GM18861 (cell line): ENCODE measurements at regions not wholly inside any gene's neighbourhood (a gene's known extent, or its start where the extent isn't known, plus 50 kb on each side); places are given as distances from the start of the nearest gene placed in this dataset.

Experiments used
- ATAC-seq: cut with Tn5 transposase; IDR thresholded peaks from one replicate; pipeline ENCODE4 v1.9.1; 2021; ENCODE audit not compliant: unreplicated experiment

- ATAC-seq: no peak
These were observed 117.5 kb downstream of the HAO1 start for GRCh38 chr20:7822772-7823171.

GRCh38 chr20:7828437-7828836, 111.8 kb downstream of the HAO1 start:
- ATAC-seq: no peak

- ATAC-seq: no peak
These were observed 111.2 kb downstream of the HAO1 start for GRCh38 chr20:7829031-7829430.

GRCh38 chr20:7829776-7830175, 110.5 kb downstream of the HAO1 start:
- ATAC-seq: no peak
